AG20443 (cell line): ENCODE measurements at regions not wholly inside any gene's neighbourhood (a gene's known extent, or its start where the extent isn't known, plus 50 kb on each side); places are given as distances from the start of the nearest gene placed in this dataset.

Experiments used
- DNase-seq: peaks from one replicate; pipeline ENCODE4 v3.0.0; 2012; ENCODE audit warnings: low spot score, mixed read lengths

GRCh38 chr6:82013561-82014530 lies 233.7 kb downstream of the IBTK start:
- no peak for DNase-seq

- no peak for DNase-seq
These were observed 241.4 kb downstream of the IBTK start for GRCh38 chr6:82006027-82006738.

- no peak for DNase-seq
These were observed 247.0 kb downstream of the IBTK start for GRCh38 chr6:82000551-82000950.

GRCh38 chr6:81999826-82000225 lies 247.3 kb upstream of the TENT5A start:
- no peak for DNase-seq

GRCh38 chr6:81999270-81999669 lies 246.8 kb upstream of the TENT5A start:
- DNase-seq, result no peak

GRCh38 chr6:81998432-81998831 lies 246.0 kb upstream of the TENT5A start:
- peak; percentile 56 for DNase-seq

GRCh38 chr6:81997090-81997926 lies 244.8 kb upstream of the TENT5A start:
- peak; percentile 48 for DNase-seq

- DNase-seq, result peak; percentile 31
These were observed 243.9 kb upstream of the TENT5A start for GRCh38 chr6:81996414-81996813.

GRCh38 chr6:81995548-81996289 lies 243.2 kb upstream of the TENT5A start:
- DNase-seq, result peak; percentile 20

- DNase-seq, result no peak
These were observed 236.4 kb upstream of the TENT5A start for GRCh38 chr6:81988871-81989270.

- DNase-seq, result no peak
These were observed 236.0 kb upstream of the TENT5A start for GRCh38 chr6:81988446-81988845.

GRCh38 chr6:81987293-81987692 lies 234.8 kb upstream of the TENT5A start:
- DNase-seq, result no peak

- no peak for DNase-seq
These were observed 232.7 kb upstream of the TENT5A start for GRCh38 chr6:81985191-81985590.

GRCh38 chr6:81984599-81984998 lies 232.1 kb upstream of the TENT5A start:
- DNase-seq, result no peak

- DNase-seq, result peak; percentile 51
These were observed 229.3 kb upstream of the TENT5A start for GRCh38 chr6:81981812-81982211.

GRCh38 chr6:81979767-81980166 lies 227.3 kb upstream of the TENT5A start:
- no peak for DNase-seq

- no peak for DNase-seq
These were observed 226.8 kb upstream of the TENT5A start for GRCh38 chr6:81979329-81979728.

GRCh38 chr6:81978230-81978629 lies 225.7 kb upstream of the TENT5A start:
- no peak for DNase-seq

GRCh38 chr6:81977486-81977885 lies 225.0 kb upstream of the TENT5A start:
- no peak for DNase-seq

GRCh38 chr6:81969814-81970213 lies 217.3 kb upstream of the TENT5A start:
- no peak for DNase-seq

- no peak for DNase-seq
These were observed 216.5 kb upstream of the TENT5A start for GRCh38 chr6:81969011-81969410.

- no peak for DNase-seq
These were observed 214.5 kb upstream of the TENT5A start for GRCh38 chr6:81966968-81967367.
